AG09309 (cell line): ENCODE measurements at regions not wholly inside any gene's neighbourhood (a gene's known extent, or its start where the extent isn't known, plus 50 kb on each side); places are given as distances from the start of the nearest gene placed in this dataset.

Experiments
- DNase-seq: peaks from one replicate; pipeline ENCODE4 v3.0.0-alpha.2; 2010; ENCODE audit warnings: low read depth
- H3K4me3 ChIP-seq: 2 replicates; pipeline ENCODE4 v1.5.1; 2011; ENCODE audit warnings: mild to moderate bottlenecking, low read depth, low read length, moderate library complexity; ENCODE audit not compliant: control insufficient read depth
- CTCF ChIP-seq: IDR thresholded peaks from 2 replicates; pipeline ENCODE4 v1.5.1; 2011; ENCODE audit warnings: mild to moderate bottlenecking, low read depth, low read length, inconsistent platforms; ENCODE audit not compliant: insufficient read depth, control insufficient read depth; ENCODE audit errors: missing control alignments

- TF ChIP-seq CTCF, result no peak
- no peak overlapping the region for H3K4me3 ChIP-seq
- DNase-seq, result no peak
Observed at GRCh38 chr4:112994732-112995464, 54.6 kb upstream of the ANK2 start.
